Caco-2 (cell line): ENCODE measurements at regions not wholly inside any gene's neighbourhood (a gene's known extent, or its start where the extent isn't known, plus 50 kb on each side); places are given as distances from the start of the nearest gene placed in this dataset.

Experiments
- BruUV-seq: library from RNA; stranded (reverse); fragments of 400-500 nt; replicated peaks from 2 replicates; lab custom pipeline; 2021; lab: Mats Ljungman, UMichigan
- CTCF ChIA-PET: fragments of 300-600 bp; sonication (Branson Sonifier 250); formaldehyde crosslinking; loops from one replicate; lab custom pipeline; 2022; ENCODE audit warnings: antibody characterized with exemption; lab: Charles Lee
- POLR2A ChIA-PET: fragments of 300-600 bp; sonication (Branson Sonifier 250); formaldehyde crosslinking; loops from one replicate; lab custom pipeline; 2022; ENCODE audit warnings: antibody characterized with exemption; lab: Charles Lee
- DNase-seq, 2 experiments: peaks; one replicate each; pipeline versions ENCODE4 v3.0.0 to v3.0.0-alpha.2; 2020 to 2022
- H3K27me3 ChIP-seq: replicated peaks from 2 replicates; pipeline ENCODE4 v1.6.0; 2011; ENCODE audit warnings: low read length; ENCODE audit not compliant: control insufficient read depth, insufficient read depth
- H3K36me3 ChIP-seq: 2 replicates; pipeline ENCODE4 v1.5.1; 2011; ENCODE audit warnings: low read length; ENCODE audit not compliant: control insufficient read depth, insufficient read depth
- H3K4me1 ChIP-seq: fragments of 250-450 bp; sonication (Bioruptor Pico); 2 replicates; pipeline ENCODE4 v1.5.1; 2020; ENCODE audit warnings: mild to moderate bottlenecking
- H3K4me3 ChIP-seq: 2 replicates; pipeline ENCODE4 v1.5.1; 2011; ENCODE audit warnings: low read depth, mild to moderate bottlenecking, control low read depth, low read length
- H3K9me3 ChIP-seq: fragments of 250-450 bp; sonication (Bioruptor Pico); 2 replicates; pipeline ENCODE4 v1.5.1; 2020; ENCODE audit warnings: mild to moderate bottlenecking, moderate library complexity
- H3K27ac Mint-ChIP-seq: one replicate; pipeline ENCODE4 v1.8.0; 2022; ENCODE audit warnings: mixed read lengths; ENCODE audit not compliant: unreplicated experiment
- H3K27me3 Mint-ChIP-seq: one replicate; pipeline ENCODE4 v1.8.0; 2022; ENCODE audit warnings: mixed read lengths; ENCODE audit not compliant: insufficient read depth, unreplicated experiment
- H3K36me3 Mint-ChIP-seq: one replicate; pipeline ENCODE4 v1.8.0; 2022; ENCODE audit warnings: mild to moderate bottlenecking, mixed read lengths; ENCODE audit not compliant: insufficient read depth, unreplicated experiment
- H3K4me1 Mint-ChIP-seq: one replicate; pipeline ENCODE4 v1.8.0; 2022; ENCODE audit warnings: low read depth, mixed read lengths; ENCODE audit not compliant: unreplicated experiment
- H3K4me3 Mint-ChIP-seq: one replicate; pipeline ENCODE4 v1.8.0; 2022; ENCODE audit warnings: mild to moderate bottlenecking, moderate library complexity, mixed read lengths; ENCODE audit not compliant: unreplicated experiment
- H3K9me3 Mint-ChIP-seq: one replicate; pipeline ENCODE4 v1.8.0; 2022; ENCODE audit warnings: mixed read lengths; ENCODE audit not compliant: unreplicated experiment
- intact Hi-C: fragments of 100-400 bp; cut with micrococcal nuclease; formaldehyde crosslinking; loops from one replicate; pipeline ENCODE4 v1.10.0; 2022; ENCODE audit not compliant: unreplicated experiment
- TF ChIP-seq, protein P1 (sequence below), 2 experiments: fragments of 200-600 bp in 1 of 2; IDR thresholded peaks; 1 replicate in 1 of 2; 2 replicates in 1 of 2; pipeline versions ENCODE4 v1.5.1 to v1.8.0; 2011 to 2022; ENCODE audit warnings: antibody characterized with exemption in 1 of 2, control low read depth in 1 of 2, inconsistent platforms in 1 of 2, low read depth in 1 of 2, low read length in 1 of 2, mild to moderate bottlenecking in 1 of 2, moderate library complexity in 1 of 2; ENCODE audit not compliant: insufficient read depth in 1 of 2, severe bottlenecking in 1 of 2, unreplicated experiment in 1 of 2

DNA sequence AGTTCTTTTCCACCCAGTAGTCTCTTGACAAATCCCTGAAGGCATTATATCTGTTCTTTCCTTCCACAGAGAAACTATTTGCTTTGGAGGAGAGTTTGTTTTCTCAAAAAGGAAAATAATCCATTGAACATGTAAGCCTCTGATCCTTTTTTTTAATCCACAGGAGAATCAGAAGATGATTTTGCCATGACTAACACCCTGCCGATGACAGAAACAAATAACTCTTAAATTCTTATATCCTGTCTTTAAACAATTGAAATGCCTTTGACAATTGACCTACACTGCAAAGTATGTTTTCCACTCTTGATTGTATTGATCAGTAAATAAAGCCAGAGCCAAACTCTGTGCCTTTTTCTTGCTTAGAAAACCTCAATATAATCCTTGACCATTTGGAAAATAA lies 666.4 kb upstream of the CTNND2 start:
- TF ChIP-seq, protein P1, sequence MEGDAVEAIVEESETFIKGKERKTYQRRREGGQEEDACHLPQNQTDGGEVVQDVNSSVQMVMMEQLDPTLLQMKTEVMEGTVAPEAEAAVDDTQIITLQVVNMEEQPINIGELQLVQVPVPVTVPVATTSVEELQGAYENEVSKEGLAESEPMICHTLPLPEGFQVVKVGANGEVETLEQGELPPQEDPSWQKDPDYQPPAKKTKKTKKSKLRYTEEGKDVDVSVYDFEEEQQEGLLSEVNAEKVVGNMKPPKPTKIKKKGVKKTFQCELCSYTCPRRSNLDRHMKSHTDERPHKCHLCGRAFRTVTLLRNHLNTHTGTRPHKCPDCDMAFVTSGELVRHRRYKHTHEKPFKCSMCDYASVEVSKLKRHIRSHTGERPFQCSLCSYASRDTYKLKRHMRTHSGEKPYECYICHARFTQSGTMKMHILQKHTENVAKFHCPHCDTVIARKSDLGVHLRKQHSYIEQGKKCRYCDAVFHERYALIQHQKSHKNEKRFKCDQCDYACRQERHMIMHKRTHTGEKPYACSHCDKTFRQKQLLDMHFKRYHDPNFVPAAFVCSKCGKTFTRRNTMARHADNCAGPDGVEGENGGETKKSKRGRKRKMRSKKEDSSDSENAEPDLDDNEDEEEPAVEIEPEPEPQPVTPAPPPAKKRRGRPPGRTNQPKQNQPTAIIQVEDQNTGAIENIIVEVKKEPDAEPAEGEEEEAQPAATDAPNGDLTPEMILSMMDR (IDR thresholded peaks at IDR 0.05; ENCODE audit: insufficient read depth in 1 of 2, low read depth in 1 of 2, low read length in 1 of 2, severe bottlenecking in 1 of 2, unreplicated experiment in 1 of 2): no peak
- H3K9me3 ChIP-seq: no peaks in the 10 kb centered on the region
- no peak overlapping the region for H3K4me3 ChIP-seq
- H3K4me1 ChIP-seq: no peaks in the 10 kb centered on the region
- DNase-seq: no peak
- Mint-ChIP-seq H3K36me3 (no peaks in the 10 kb centered on the region), H3K27ac (no peak overlapping the region), H3K4me3 (no peak overlapping the region), H3K9me3 (no peaks in the 10 kb centered on the region), H3K4me1 (no peaks in the 10 kb centered on the region), H3K27me3 (no peaks in the 10 kb centered on the region)
- intact Hi-C loops: no loop called here
- ChIA-PET CTCF (no interaction called here), POLR2A (no interaction called here)
- H3K27me3 ChIP-seq: no peaks in the 10 kb centered on the region
- no TSS peak for BruUV-seq
- H3K36me3 ChIP-seq: no peaks in the 10 kb centered on the region

DNA sequence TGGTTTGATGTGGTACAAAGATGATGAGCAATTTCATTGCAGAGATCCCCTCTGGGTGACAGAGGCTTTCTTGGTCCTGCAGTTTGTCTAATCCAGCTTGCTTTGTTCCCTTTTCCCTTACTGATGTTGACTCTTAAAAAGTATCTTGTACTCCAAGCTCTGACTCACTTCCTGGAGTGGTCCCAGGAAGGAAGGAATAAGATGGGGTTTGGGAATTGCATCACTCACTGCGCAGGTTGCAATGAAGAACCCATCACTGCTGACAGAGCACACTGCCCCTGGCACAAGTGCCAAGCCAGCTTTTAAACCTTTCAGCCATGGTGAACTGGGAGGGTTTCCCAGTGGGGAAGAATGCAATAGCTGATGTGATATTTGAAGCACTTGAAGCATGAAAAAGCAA lies 662.2 kb upstream of the CTNND2 start:
- Mint-ChIP-seq H3K27ac (no peak overlapping the region), H3K36me3 (no peaks in the 10 kb centered on the region), H3K4me3 (no peak overlapping the region), H3K9me3 (no peaks in the 10 kb centered on the region), H3K4me1 (no peaks in the 10 kb centered on the region), H3K27me3 (no peaks in the 10 kb centered on the region)
- Histone ChIP-seq H3K9me3 (no peaks in the 10 kb centered on the region), H3K4me3 (no peak overlapping the region), H3K4me1 (no peaks in the 10 kb centered on the region), H3K36me3 (no peaks in the 10 kb centered on the region), H3K27me3 (no peaks in the 10 kb centered on the region)
- DNase-seq: no peak
- no TSS peak for BruUV-seq
- TF ChIP-seq, protein P1 (IDR thresholded peaks at IDR 0.05; ENCODE audit: insufficient read depth in 1 of 2, low read depth in 1 of 2, low read length in 1 of 2, severe bottlenecking in 1 of 2, unreplicated experiment in 1 of 2): no peak
- intact Hi-C loops: no loop called here
- ChIA-PET CTCF (no interaction called here), POLR2A (no interaction called here)

DNA sequence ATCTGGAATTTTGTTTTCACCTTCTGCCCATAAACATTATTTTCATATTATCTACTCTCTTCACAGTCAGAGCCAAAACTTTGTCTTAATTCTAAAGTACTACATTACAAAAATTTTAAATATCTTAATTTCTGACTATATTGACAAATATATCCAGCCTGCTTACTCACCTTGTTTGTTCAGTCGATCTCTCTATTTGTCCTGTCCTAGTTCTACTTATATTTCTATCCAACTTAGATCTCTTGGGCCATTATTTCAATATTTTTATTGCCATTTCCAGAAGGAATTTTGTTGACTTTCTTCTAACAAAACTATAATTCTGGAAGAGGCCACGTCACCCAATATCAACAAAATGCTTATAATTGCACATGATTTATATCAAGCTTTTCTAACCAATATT lies 652.8 kb upstream of the CTNND2 start:
- TF ChIP-seq, protein P1 (IDR thresholded peaks at IDR 0.05; ENCODE audit: insufficient read depth in 1 of 2, low read depth in 1 of 2, low read length in 1 of 2, severe bottlenecking in 1 of 2, unreplicated experiment in 1 of 2): no peak
- POLR2A ChIA-PET: no interaction called here
- no peak overlapping the region for H3K27ac Mint-ChIP-seq
- no peak overlapping the region for H3K4me3 Mint-ChIP-seq
- no peak for DNase-seq
- no peaks in the 10 kb centered on the region for H3K4me1 ChIP-seq
- H3K27me3 ChIP-seq: no peaks in the 10 kb centered on the region
- no peaks in the 10 kb centered on the region for H3K9me3 Mint-ChIP-seq
- H3K9me3 ChIP-seq: no peaks in the 10 kb centered on the region
- no TSS peak for BruUV-seq
- no peaks in the 10 kb centered on the region for H3K36me3 ChIP-seq
- H3K4me3 ChIP-seq: no peak overlapping the region
- intact Hi-C loops: no loop called here
- H3K36me3 Mint-ChIP-seq: no peaks in the 10 kb centered on the region
- no peaks in the 10 kb centered on the region for H3K27me3 Mint-ChIP-seq
- H3K4me1 Mint-ChIP-seq: no peaks in the 10 kb centered on the region
- CTCF ChIA-PET: no interaction called here
